Peyer's patch (tissue), 4 donors: ENCODE measurements at regions not wholly inside any gene's neighbourhood (a gene's known extent, or its start where the extent isn't known, plus 50 kb on each side); places are given as distances from the start of the nearest gene placed in this dataset.

Source experiments
- CTCF ChIP-seq, 6 experiments: fragments of 450-650 bp in 4 of 6; fragments of 200-600 bp in 2 of 6; sonication (generic) in 1 of 6; IDR thresholded peaks; one replicate each; pipeline ENCODE4 v1.5.1; 2017 to 2019; ENCODE audit warnings: antibody characterized with exemption in 6 of 6, mild to moderate bottlenecking in 3 of 6, moderate library complexity in 1 of 6
- POLR2A ChIP-seq, 2 donors: fragments of 450-650 bp; IDR thresholded peaks; one replicate each; pipeline ENCODE4 v1.5.1; 2017; ENCODE audit warnings: antibody characterized with exemption in 2 of 2, mild to moderate bottlenecking in 2 of 2, moderate library complexity in 2 of 2

GRCh38 chr10:128306966-128307365 lies 180.7 kb upstream of the MKI67 start:
- no peak for TF ChIP-seq CTCF (IDR thresholded peaks at IDR 0.05)
- TF ChIP-seq POLR2A (IDR thresholded peaks at IDR 0.05): no peak
